Activated CD4-positive, alpha-beta T cell treated with anti-CD3 and anti-CD28 coated beads for 36 hours (primary cell): ENCODE measurements at regions not wholly inside any gene's neighbourhood (a gene's known extent, or its start where the extent isn't known, plus 50 kb on each side); places are given as distances from the start of the nearest gene placed in this dataset.
"Not testable (repeated sequence)": the region's sequence is repeated elsewhere in the genome, so short reads cannot be mapped to it uniquely, and the experiment has no call there.

Experiments used
- ATAC-seq: fragments of 200-7000 bp; cut with Tn5 transposase; one replicate; pipeline ENCODE4 v1.10.0; 2021; ENCODE audit warnings: mild to moderate bottlenecking, moderate library complexity
- CTCF ChIA-PET: fragments of 350-600 bp; sonication (Branson Sonifier 250); formaldehyde crosslinking; loops from one replicate; lab custom pipeline; 2021; ENCODE audit warnings: antibody characterized with exemption; lab: Charles Lee
- POLR2A ChIA-PET: fragments of 350-600 bp; sonication (Branson Sonifier 250); formaldehyde crosslinking; loops from one replicate; lab custom pipeline; 2021; ENCODE audit warnings: antibody characterized with exemption, inconsistent platforms; lab: Charles Lee
- DNase-seq: peaks from one replicate; pipeline ENCODE4 v3.0.0-alpha.2; 2020
- H3K27ac Mint-ChIP-seq: one replicate; pipeline ENCODE4 v1.8.0; 2021; ENCODE audit warnings: mixed read lengths
- H3K27me3 Mint-ChIP-seq: one replicate; pipeline ENCODE4 v1.8.0; 2021; ENCODE audit warnings: mixed read lengths
- H3K36me3 Mint-ChIP-seq: one replicate; pipeline ENCODE4 v1.8.0; 2021; ENCODE audit warnings: low read depth, mixed read lengths
- H3K4me1 Mint-ChIP-seq: one replicate; pipeline ENCODE4 v1.8.0; 2021; ENCODE audit warnings: mixed read lengths
- H3K4me3 Mint-ChIP-seq: one replicate; pipeline ENCODE4 v1.8.0; 2021; ENCODE audit warnings: mild to moderate bottlenecking, moderate library complexity, mixed read lengths
- H3K9me3 Mint-ChIP-seq: one replicate; pipeline ENCODE4 v1.8.0; 2021; ENCODE audit warnings: low read depth, mixed read lengths
- intact Hi-C, 2 experiments: fragments of 100-400 bp; cut with DNase I in 1 of 2; cut with micrococcal nuclease in 1 of 2; formaldehyde crosslinking; loops; one replicate each; pipeline versions ENCODE4 v1.14.2 to v1.15.1; 2022 to 2024; cut with DNase I, micrococcal nuclease

DNA sequence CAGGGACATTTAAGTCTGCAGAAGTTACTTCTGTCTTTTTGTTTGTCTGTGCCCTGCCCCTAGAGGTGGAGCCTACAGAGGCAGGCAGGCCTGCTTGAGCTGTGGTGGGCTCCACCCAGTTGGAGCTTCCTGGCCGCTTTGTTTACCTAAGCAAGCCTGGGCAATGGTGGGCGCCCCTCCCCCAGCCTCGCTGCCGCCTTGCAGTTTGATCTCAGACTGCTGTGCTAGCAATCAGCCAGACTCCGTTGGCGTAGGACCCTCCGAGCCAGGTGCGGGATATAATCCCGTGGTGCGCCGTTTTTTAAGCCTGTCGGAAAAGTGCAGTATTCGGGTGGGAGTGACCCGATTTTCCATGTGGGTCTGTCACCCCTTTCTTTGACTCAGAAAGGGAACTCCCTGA lies 170.7 kb upstream of the KCND3 start:
- H3K27ac Mint-ChIP-seq, intact Hi-C loops, H3K4me3 Mint-ChIP-seq, ATAC-seq, POLR2A ChIA-PET, H3K9me3 Mint-ChIP-seq, CTCF ChIA-PET, H3K36me3 Mint-ChIP-seq, H3K4me1 Mint-ChIP-seq, DNase-seq: not testable (repeated sequence)
- peaks cover 15% of the 10 kb centered on the region for H3K27me3 Mint-ChIP-seq

DNA sequence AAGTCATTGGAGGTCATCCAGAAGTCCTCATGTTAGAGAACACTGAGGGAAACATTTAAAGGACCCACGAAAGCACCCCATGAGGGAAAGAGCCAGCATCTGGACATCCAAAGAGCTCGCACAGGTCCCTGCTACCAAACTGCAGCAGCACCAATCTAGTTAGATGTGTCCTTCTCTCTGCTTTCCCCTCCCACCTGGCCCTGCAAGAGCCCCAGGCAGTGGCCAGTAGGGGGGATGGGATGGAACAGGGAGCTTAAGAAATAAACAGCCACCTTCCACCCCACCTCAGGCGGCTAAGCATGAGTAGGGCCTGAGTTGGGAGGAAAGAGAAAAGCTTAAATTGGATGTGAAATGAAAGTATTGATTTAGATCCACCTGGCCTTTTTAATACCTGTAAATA lies 175.9 kb upstream of the KCND3 start:
- ChIA-PET POLR2A (interaction anchor here (0.7 kb wide), 1 partner anchor 84 kb away, joined by 4 read pairs; no protein-coding TSS in a partner anchor), CTCF (no interaction called here)
- no peak overlapping the region for H3K27ac Mint-ChIP-seq
- H3K27me3 Mint-ChIP-seq = peaks cover 19% of the 10 kb centered on the region
- H3K36me3 Mint-ChIP-seq = no peaks in the 10 kb centered on the region
- ATAC-seq (no peak), DNase-seq (no peak)
- H3K4me3 Mint-ChIP-seq = no peak overlapping the region
- peaks cover 5% of the 10 kb centered on the region for H3K9me3 Mint-ChIP-seq
- no peaks in the 10 kb centered on the region for H3K4me1 Mint-ChIP-seq
- intact Hi-C loops = no loop called here

DNA sequence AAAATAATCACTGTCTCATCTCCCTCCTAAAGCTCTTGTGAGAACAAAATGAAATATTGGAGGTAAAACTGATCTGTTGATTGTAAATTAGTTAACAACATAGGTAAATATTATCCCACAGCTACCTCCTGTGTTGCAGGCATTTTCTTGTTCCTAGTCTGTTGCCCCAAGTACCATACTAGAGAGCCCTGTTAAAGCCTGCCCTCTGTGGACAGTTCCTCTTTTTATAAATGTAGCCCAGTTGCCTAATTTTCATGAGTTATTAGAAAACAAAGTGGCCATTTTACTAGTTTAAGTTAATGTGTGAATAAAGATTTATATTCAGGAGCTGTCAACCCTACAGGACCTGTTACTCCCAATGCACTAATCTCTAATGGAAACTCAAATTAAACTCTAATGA lies 180.0 kb upstream of the KCND3 start:
- CTCF ChIA-PET = interaction anchor here (1.1 kb wide), 1 partner anchor 18 kb away, joined by 3 read pairs; no protein-coding TSS in a partner anchor
- Mint-ChIP-seq H3K27me3 (peaks cover 6% of the 10 kb centered on the region), H3K4me1 (no peaks in the 10 kb centered on the region), H3K4me3 (no peak overlapping the region), H3K36me3 (no peaks in the 10 kb centered on the region), H3K27ac (no peak overlapping the region), H3K9me3 (peaks cover 2% of the 10 kb centered on the region)
- POLR2A ChIA-PET = no interaction called here
- ATAC-seq (no peak), DNase-seq (no peak)
- intact Hi-C loops = no loop called here

DNA sequence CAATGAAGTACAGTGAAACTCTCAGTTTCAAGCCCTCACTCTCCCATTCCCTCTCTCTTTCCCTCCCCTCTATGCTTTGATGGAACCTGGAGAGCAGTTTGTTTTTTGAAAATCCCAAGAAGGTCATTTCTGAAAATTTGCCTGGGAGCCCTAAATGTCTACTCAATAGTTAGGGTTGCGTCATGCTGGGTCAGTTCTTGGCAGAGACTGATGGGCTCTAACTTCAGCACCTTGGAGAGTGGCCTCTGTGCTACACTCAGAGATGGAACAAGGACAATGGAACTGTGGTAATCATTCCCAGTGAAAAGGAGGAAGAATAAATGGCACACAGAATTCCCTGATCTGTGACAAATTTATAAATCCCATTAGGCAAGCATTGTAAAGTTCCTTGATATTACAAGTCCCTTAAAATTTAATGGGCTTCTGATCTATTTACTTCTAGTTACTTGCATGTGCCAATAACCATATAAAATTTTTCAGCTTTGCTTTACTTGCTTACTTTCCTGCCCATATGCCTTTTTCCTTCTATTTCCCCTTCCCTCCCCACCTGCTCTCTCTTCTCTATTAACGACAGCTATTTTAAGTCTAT lies 182.9 kb upstream of the KCND3 start:
- intact Hi-C loops = no loop called here
- Mint-ChIP-seq H3K27ac (no peak overlapping the region), H3K9me3 (peaks cover 2% of the 10 kb centered on the region), H3K36me3 (no peaks in the 10 kb centered on the region), H3K27me3 (peaks cover 4% of the 10 kb centered on the region), H3K4me3 (no peak overlapping the region), H3K4me1 (no peaks in the 10 kb centered on the region)
- ATAC-seq = no peak
- DNase-seq = peak; percentile 16
- CTCF ChIA-PET = interaction anchor here (1.9 kb wide), 1 partner anchor 165 kb away, joined by 4 read pairs; no protein-coding TSS in a partner anchor
- POLR2A ChIA-PET = no interaction called here

DNA sequence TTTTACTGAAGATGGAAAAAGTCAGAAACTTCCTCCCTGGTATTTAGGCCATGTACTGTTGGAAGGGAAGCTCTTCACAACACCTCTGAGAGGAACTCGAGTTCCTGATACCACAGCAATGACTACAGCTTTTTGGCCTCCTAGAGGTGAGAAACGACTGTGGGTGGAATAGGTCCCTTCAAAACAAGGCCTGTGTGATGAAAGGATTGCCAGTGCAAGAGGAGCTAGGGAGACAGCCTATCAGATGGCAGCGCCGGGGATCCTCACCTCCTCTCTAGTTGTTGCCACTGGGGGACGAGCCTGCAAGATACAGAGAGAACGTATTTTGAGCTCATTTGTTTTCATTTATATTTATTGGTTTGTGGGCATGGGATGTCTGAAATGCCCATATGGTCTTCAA lies 187.8 kb upstream of the KCND3 start:
- DNase-seq (no peak), ATAC-seq (no peak)
- Mint-ChIP-seq H3K36me3 (no peaks in the 10 kb centered on the region), H3K4me1 (no peaks in the 10 kb centered on the region), H3K9me3 (peaks cover under 1% of the 10 kb centered on the region), H3K4me3 (no peak overlapping the region), H3K27me3 (peaks cover 2% of the 10 kb centered on the region), H3K27ac (no peak overlapping the region)
- ChIA-PET POLR2A (no interaction called here), CTCF (interaction anchor here (0.8 kb wide), 1 partner anchor 193 kb away, joined by 3 read pairs; no protein-coding TSS in a partner anchor)
- intact Hi-C loops = no loop called here

DNA sequence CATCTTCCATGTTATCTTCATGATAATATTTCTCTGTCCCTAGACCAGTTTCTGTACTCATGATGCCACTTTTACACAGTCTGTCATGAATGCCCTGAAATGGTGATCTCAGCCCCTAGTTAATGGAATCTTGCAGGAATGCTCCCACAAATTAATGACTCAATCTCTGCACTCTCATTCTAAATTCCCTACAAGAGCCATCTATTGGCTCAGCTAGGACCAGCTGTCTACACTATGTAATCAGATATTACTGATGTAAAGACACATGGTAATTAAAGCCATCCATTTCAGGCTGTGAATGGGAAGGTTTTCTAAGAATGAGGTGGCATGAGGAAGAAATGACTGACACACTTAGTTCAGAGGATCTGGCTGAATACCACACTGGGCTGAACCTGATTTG lies 199.1 kb upstream of the KCND3 start:
- POLR2A ChIA-PET = no interaction called here
- H3K27ac Mint-ChIP-seq = no peak overlapping the region
- intact Hi-C loops = no loop called here
- peaks cover 15% of the 10 kb centered on the region for H3K27me3 Mint-ChIP-seq
- DNase-seq (no peak), ATAC-seq (no peak)
- no peaks in the 10 kb centered on the region for H3K9me3 Mint-ChIP-seq
- H3K36me3 Mint-ChIP-seq = no peaks in the 10 kb centered on the region
- H3K4me3 Mint-ChIP-seq = no peak overlapping the region
- CTCF ChIA-PET = no interaction called here
- H3K4me1 Mint-ChIP-seq = no peaks in the 10 kb centered on the region

DNA sequence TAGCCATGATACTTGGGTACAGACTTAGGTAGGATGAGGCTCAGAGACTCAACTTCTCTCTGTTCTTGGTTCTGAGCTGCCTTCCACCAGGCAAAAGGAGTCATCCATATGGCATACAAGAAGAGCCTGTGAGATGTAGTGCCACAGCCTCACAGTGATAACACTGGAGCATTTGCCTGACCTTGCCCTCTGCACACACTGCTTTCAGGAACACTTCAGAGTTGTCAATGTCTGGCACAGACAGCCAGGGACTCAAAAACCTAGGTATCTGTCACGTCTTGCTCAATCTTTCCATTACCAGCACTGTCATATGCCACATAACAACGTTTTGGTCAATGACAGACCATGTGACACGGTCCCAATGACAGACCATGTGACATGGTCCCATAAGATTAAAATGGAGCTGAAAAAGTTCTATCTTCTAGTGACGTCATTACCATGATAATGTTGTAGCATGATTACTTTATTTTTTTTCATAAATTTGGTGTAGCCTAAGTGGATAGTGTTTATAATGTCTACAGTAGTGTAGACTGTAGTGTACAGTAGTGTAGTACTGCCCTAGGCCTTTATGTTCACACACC lies 199.9 kb upstream of the CTTNBP2NL start:
- Mint-ChIP-seq H3K4me3 (no peak overlapping the region), H3K27me3 (peaks cover 10% of the 10 kb centered on the region), H3K4me1 (no peaks in the 10 kb centered on the region), H3K27ac (no peak overlapping the region), H3K9me3 (no peaks in the 10 kb centered on the region), H3K36me3 (no peaks in the 10 kb centered on the region)
- no peak for DNase-seq
- CTCF ChIA-PET = interaction anchor here (0.5 to 1.5 kb wide), 2 partner anchors 12 to 542 kb away, joined by 3 read pairs; no protein-coding TSS in a partner anchor
- intact Hi-C loops = no loop called here
- ATAC-seq = no peak
- POLR2A ChIA-PET = no interaction called here

DNA sequence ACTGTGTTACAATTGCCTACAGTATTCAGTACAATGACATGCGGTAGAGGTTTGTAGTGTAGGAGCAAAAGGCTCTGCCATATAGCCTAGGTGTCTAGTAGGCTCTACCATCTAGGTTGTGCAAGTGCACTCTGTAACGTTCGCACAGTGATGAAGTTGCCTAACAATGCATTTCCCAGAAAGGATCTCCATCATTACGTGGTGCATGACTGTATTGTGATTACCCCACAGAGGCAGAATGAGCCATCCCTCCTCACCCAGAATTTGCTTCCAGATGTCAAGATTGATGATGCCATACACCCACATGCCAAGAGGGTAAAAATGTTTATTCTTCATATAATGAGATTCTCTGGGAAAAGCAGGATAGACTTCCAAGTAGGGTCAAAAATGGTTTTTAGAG lies 199.3 kb upstream of the CTTNBP2NL start:
- Mint-ChIP-seq H3K36me3 (no peaks in the 10 kb centered on the region), H3K27ac (no peak overlapping the region), H3K4me1 (no peaks in the 10 kb centered on the region), H3K27me3 (peaks cover 8% of the 10 kb centered on the region), H3K4me3 (no peak overlapping the region), H3K9me3 (no peaks in the 10 kb centered on the region)
- ChIA-PET POLR2A (no interaction called here), CTCF (interaction anchor here (1.5 kb wide), 1 partner anchor 12 kb away, joined by 3 read pairs; no protein-coding TSS in a partner anchor)
- intact Hi-C loops = no loop called here
- DNase-seq (no peak), ATAC-seq (no peak)

DNA sequence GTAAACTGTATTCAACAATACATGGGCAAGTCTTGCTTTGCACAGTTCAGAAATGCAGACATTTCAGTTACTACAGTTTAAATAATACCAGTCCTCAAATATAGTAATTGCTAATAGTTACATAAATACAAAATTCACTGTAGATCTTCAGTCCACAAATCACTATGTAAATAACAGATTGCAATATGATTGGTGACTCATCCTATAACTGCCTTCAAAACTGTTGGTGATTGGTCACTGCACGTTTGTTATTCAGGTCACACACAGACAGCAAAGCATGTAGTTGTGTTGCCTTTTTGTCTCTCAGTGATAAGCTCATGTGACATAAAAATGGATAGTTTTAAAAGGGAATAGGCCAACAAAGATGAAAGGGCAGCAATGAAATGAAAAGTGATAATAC lies 186.5 kb upstream of the CTTNBP2NL start:
- Mint-ChIP-seq H3K27me3 (peaks cover 10% of the 10 kb centered on the region), H3K4me3 (no peak overlapping the region), H3K4me1 (no peaks in the 10 kb centered on the region), H3K27ac (no peak overlapping the region), H3K36me3 (no peaks in the 10 kb centered on the region), H3K9me3 (peaks cover 2% of the 10 kb centered on the region)
- CTCF ChIA-PET = no interaction called here
- DNase-seq (no peak), ATAC-seq (no peak)
- intact Hi-C loops = no loop called here
- POLR2A ChIA-PET = no interaction called here

DNA sequence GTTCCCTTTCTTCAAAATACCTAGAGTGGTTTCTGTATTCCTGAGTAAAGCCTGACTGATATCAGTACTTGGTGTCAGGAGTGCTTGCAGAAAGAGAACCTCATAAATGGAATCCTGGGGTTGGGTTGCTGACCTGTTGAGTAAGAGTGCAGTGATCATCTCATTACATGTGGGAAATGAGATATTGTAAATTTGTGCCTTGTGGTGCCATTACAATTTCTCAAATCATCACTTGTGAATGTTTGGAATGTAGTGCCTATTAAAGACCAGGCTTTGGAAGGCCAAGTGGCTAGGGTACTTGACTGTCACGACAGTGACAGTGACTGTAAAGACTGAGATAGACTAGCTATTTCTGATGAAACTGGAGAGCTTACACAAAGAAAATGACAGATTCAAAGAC lies 176.7 kb upstream of the CTTNBP2NL start:
- POLR2A ChIA-PET = no interaction called here
- intact Hi-C loops = no loop called here
- peaks cover 7% of the 10 kb centered on the region for H3K9me3 Mint-ChIP-seq
- no peaks in the 10 kb centered on the region for H3K36me3 Mint-ChIP-seq
- DNase-seq (no peak), ATAC-seq (no peak)
- peaks cover 13% of the 10 kb centered on the region for H3K27me3 Mint-ChIP-seq
- H3K4me3 Mint-ChIP-seq = no peak overlapping the region
- CTCF ChIA-PET = no interaction called here
- no peak overlapping the region for H3K27ac Mint-ChIP-seq
- no peaks in the 10 kb centered on the region for H3K4me1 Mint-ChIP-seq

DNA sequence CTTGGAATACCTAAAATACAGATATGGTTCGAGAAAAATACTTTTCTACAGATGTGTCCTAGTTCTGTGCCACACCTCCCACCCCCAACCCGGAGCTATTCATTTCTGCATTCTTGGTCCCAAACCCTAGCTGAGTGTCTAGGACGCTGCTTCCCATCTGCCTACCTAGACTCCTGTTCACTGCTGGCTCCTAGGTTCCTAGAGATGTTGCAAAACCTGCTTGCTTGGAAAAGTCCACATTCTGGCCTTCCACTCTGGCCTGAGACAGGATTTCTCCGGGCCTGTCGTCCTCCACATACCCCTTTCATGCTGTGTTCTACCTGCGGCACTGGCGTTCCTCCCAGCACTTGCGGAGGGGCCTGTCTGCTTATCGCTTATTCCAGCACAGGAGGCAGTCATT lies 165.8 kb upstream of the CTTNBP2NL start:
- intact Hi-C loops = no loop called here
- H3K4me3 Mint-ChIP-seq = no peak overlapping the region
- H3K27ac Mint-ChIP-seq = no peak overlapping the region
- peaks cover 9% of the 10 kb centered on the region for H3K9me3 Mint-ChIP-seq
- ChIA-PET POLR2A (no interaction called here), CTCF (no interaction called here)
- H3K27me3 Mint-ChIP-seq = peaks cover 2% of the 10 kb centered on the region
- H3K4me1 Mint-ChIP-seq = no peaks in the 10 kb centered on the region
- no peak for ATAC-seq
- DNase-seq = no peak
- H3K36me3 Mint-ChIP-seq = no peaks in the 10 kb centered on the region

DNA sequence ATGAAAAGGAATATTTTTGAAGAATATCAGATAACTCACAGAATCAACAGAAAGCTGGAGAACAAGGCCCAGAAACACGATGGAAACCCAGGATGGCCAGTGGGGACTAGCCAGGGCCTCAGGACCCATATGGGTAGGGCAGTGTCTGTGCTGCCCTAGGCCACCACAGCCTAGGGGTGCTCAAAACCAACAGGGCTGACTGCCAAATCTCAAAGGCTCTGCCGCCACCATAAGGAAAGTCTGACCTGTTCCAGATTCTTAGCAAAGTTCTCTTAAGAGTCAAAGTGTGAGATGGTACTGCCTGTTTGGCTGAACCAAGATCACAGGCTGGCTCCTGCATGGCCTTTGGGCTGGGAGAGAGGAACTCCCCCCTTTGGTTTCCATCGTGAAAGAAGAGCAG lies 164.7 kb upstream of the CTTNBP2NL start:
- H3K4me1 Mint-ChIP-seq = no peaks in the 10 kb centered on the region
- intact Hi-C loops = no loop called here
- H3K27ac Mint-ChIP-seq = no peak overlapping the region
- peaks cover 9% of the 10 kb centered on the region for H3K9me3 Mint-ChIP-seq
- H3K36me3 Mint-ChIP-seq = no peaks in the 10 kb centered on the region
- H3K27me3 Mint-ChIP-seq = peaks cover 2% of the 10 kb centered on the region
- ChIA-PET POLR2A (no interaction called here), CTCF (no interaction called here)
- DNase-seq = no peak
- no peak overlapping the region for H3K4me3 Mint-ChIP-seq
- no peak for ATAC-seq
